ENCODE measurements at regions not wholly inside any gene's neighbourhood (a gene's known extent, or its start where the extent isn't known, plus 50 kb on each side); places are given as distances from the start of the nearest gene placed in this dataset.

DNA sequence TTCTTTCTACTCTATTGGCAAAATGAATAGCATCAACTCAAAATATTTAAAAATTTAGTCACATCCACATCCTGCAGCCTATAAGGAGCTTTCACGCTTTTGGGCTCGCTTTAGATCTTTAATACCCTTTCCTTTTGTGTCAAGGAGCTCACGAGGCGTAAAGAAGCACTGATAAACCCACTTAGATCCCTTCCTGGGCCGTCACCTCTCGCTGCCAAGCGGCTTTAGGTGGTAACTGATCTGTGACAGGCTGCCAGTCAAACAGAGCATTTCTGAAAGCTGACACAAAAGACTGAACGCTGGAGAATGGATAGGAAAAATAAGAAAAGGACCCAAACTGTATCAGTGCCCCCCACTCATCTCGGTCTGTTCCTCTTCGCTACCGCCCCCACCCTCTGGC is 385.7 kb upstream of the MMS22L start:
- TF ChIP-seq, protein P1, sequence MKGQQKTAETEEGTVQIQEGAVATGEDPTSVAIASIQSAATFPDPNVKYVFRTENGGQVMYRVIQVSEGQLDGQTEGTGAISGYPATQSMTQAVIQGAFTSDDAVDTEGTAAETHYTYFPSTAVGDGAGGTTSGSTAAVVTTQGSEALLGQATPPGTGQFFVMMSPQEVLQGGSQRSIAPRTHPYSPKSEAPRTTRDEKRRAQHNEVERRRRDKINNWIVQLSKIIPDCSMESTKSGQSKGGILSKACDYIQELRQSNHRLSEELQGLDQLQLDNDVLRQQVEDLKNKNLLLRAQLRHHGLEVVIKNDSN (IDR thresholded peaks at IDR 0.05; ENCODE audit: borderline replicate concordance, low read depth), result no peak
- TF ChIP-seq, protein P2, sequence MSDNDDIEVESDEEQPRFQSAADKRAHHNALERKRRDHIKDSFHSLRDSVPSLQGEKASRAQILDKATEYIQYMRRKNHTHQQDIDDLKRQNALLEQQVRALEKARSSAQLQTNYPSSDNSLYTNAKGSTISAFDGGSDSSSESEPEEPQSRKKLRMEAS (IDR thresholded peaks at IDR 0.05; ENCODE audit: low read depth), result no peak
- TF ChIP-seq USF2 (IDR thresholded peaks at IDR 0.05; ENCODE audit: borderline replicate concordance, low read depth, low read length) (no peak), RAD21 (IDR thresholded peaks at IDR 0.05; ENCODE audit: low read length) (no peak), MXI1 (IDR thresholded peaks at IDR 0.05; ENCODE audit: low read depth, low read length) (no peak), YY1 (IDR thresholded peaks at IDR 0.05; ENCODE audit: low read depth) (no peak), SIN3A (IDR thresholded peaks at IDR 0.05; ENCODE audit: borderline replicate concordance, low read depth, low read length) (no peak), EZH2phosphoT487 (IDR thresholded peaks at IDR 0.05; ENCODE audit: borderline replicate concordance, low read depth) (no peak), REST (IDR thresholded peaks at IDR 0.05; ENCODE audit: low read depth, low read length) (no peak)
- TF ChIP-seq, protein P3, sequence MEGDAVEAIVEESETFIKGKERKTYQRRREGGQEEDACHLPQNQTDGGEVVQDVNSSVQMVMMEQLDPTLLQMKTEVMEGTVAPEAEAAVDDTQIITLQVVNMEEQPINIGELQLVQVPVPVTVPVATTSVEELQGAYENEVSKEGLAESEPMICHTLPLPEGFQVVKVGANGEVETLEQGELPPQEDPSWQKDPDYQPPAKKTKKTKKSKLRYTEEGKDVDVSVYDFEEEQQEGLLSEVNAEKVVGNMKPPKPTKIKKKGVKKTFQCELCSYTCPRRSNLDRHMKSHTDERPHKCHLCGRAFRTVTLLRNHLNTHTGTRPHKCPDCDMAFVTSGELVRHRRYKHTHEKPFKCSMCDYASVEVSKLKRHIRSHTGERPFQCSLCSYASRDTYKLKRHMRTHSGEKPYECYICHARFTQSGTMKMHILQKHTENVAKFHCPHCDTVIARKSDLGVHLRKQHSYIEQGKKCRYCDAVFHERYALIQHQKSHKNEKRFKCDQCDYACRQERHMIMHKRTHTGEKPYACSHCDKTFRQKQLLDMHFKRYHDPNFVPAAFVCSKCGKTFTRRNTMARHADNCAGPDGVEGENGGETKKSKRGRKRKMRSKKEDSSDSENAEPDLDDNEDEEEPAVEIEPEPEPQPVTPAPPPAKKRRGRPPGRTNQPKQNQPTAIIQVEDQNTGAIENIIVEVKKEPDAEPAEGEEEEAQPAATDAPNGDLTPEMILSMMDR (IDR thresholded peaks at IDR 0.05), result no peak
